ENCODE measurements at regions not wholly inside any gene's neighbourhood (a gene's known extent, or its start where the extent isn't known, plus 50 kb on each side); places are given as distances from the start of the nearest gene placed in this dataset.
A peak's percentile ranks its signal among the peaks of the same experiment; 100 is the strongest.

GRCh38 chr14:85236296-85236695 lies 293.6 kb upstream of the FLRT2 start (continued):
- TF ChIP-seq HES2 (IDR thresholded peaks at IDR 0.05) (no peak), JUNB (IDR thresholded peaks at IDR 0.05) (no peak), NR3C1 (IDR thresholded peaks at IDR 0.05) (no peak)

- Histone ChIP-seq H3K4me3 (no peak overlapping the region), H3K27ac (no peak overlapping the region), H3K9me3 (no peaks in the 10 kb centered on the region), H3K4me2 (no peak overlapping the region), H3K4me1 (peaks cover 6% of the 10 kb centered on the region; the same call in 2 of the 3 replicates)
- WGBS (ENCODE audit: missing lambda C conversion rate): 64% methylated on average over 1 of the region's 1 CpG
- no peak for ATAC-seq
- ChIA-PET POLR2A (no interaction called here), CTCF (interaction anchor here (1.0 to 1.9 kb wide), 2 partner anchors 9 kb away, joined by 3 to 5 read pairs; no protein-coding TSS in a partner anchor)
- FAIRE-seq: no peak
- TF ChIP-seq MAZ (IDR thresholded peaks at IDR 0.05; ENCODE audit: borderline replicate concordance, low read depth, low read length): no peak
- no peak for TF ChIP-seq KDM5A (IDR thresholded peaks at IDR 0.05)
- TF ChIP-seq TFCP2L1 (CRISPR knock-in tag; IDR thresholded peaks at IDR 0.05): no peak
- no peak for TF ChIP-seq SREBF2 (IDR thresholded peaks at IDR 0.05)
- TF ChIP-seq POLR2A (IDR thresholded peaks at IDR 0.05; ENCODE audit: low read length): no peak
- TF ChIP-seq ZSCAN20 (CRISPR knock-in tag; IDR thresholded peaks at IDR 0.05): no peak
- TF ChIP-seq CTCF (IDR thresholded peaks at IDR 0.05): no peak
- no peak for TF ChIP-seq MAX (IDR thresholded peaks at IDR 0.05)
- TF ChIP-seq REST (IDR thresholded peaks at IDR 0.05): no peak
- DNase-seq (ENCODE audit: low read depth in 1 of 2, low spot score in 1 of 2): no peak
Observed at GRCh38 chr14:85239791-85240190, 290.2 kb upstream of the FLRT2 start.

- no peak overlapping the region for H3K4me3 ChIP-seq
- TF ChIP-seq GATA3 (IDR thresholded peaks at IDR 0.05; ENCODE audit: borderline replicate concordance): no peak
- TF ChIP-seq FOSB (CRISPR knock-in tag; IDR thresholded peaks at IDR 0.05): no peak
- no peak for TF ChIP-seq BCL3 (IDR thresholded peaks at IDR 0.05)
- TF ChIP-seq HES2 (IDR thresholded peaks at IDR 0.05): no peak
- TF ChIP-seq JUN (IDR thresholded peaks at IDR 0.05): no peak
- TF ChIP-seq HOXB5 (CRISPR knock-in tag; IDR thresholded peaks at IDR 0.05): no peak
- no peak for TF ChIP-seq RAD21 (conservative IDR thresholded peaks at IDR 0.05 in 1 of 2, IDR thresholded peaks at IDR 0.05 in 1 of 2)
- no peak for TF ChIP-seq EP300 (IDR thresholded peaks at IDR 0.05)
- no peak for TF ChIP-seq USF2 (IDR thresholded peaks at IDR 0.05)
- TF ChIP-seq ZSCAN20 (CRISPR knock-in tag; IDR thresholded peaks at IDR 0.05): no peak
- TF ChIP-seq ESRRA (IDR thresholded peaks at IDR 0.05; ENCODE audit: borderline replicate concordance, low read length): no peak
- TF ChIP-seq MYC (IDR thresholded peaks at IDR 0.05; ENCODE audit: borderline replicate concordance, low read length): no peak
- no peak for TF ChIP-seq FOXS1 (CRISPR knock-in tag; IDR thresholded peaks at IDR 0.05)
- TF ChIP-seq MAX (IDR thresholded peaks at IDR 0.05): no peak
- no peak for TF ChIP-seq HOXA7 (CRISPR knock-in tag; IDR thresholded peaks at IDR 0.05)
- no peak for TF ChIP-seq FOSL2 (IDR thresholded peaks at IDR 0.05)
- TF ChIP-seq FOSL2 (CRISPR knock-in tag; IDR thresholded peaks at IDR 0.05): no peak
- TF ChIP-seq CBX8 (IDR thresholded peaks at IDR 0.05): no peak
- 0 out of 3 replicates have a peak overlapping the region, but pooled peaks have one; percentile 2 for H3K4me2 ChIP-seq
- no peak overlapping the region for H3K27ac ChIP-seq
- no peak for FAIRE-seq
- ChIA-PET POLR2A (no interaction called here), CTCF (no interaction called here)
- no peak for DNase-seq (ENCODE audit: low read depth in 1 of 2, low spot score in 1 of 2)
- 59% methylated on average over 14 of the region's 14 CpGs for WGBS (ENCODE audit: missing lambda C conversion rate)
- 0 out of 3 replicates have a peak, but pooled peaks cover 1% of the 10 kb centered on the region for H3K4me1 ChIP-seq
- no peak for ATAC-seq
- H3K9me3 ChIP-seq: no peaks in the 10 kb centered on the region
Observed at GRCh38 chr14:85241022-85241855, 288.7 kb upstream of the FLRT2 start.
